ENCODE measurements at regions not wholly inside any gene's neighbourhood (a gene's known extent, or its start where the extent isn't known, plus 50 kb on each side); places are given as distances from the start of the nearest gene placed in this dataset.

- TF ChIP-seq, protein P1, sequence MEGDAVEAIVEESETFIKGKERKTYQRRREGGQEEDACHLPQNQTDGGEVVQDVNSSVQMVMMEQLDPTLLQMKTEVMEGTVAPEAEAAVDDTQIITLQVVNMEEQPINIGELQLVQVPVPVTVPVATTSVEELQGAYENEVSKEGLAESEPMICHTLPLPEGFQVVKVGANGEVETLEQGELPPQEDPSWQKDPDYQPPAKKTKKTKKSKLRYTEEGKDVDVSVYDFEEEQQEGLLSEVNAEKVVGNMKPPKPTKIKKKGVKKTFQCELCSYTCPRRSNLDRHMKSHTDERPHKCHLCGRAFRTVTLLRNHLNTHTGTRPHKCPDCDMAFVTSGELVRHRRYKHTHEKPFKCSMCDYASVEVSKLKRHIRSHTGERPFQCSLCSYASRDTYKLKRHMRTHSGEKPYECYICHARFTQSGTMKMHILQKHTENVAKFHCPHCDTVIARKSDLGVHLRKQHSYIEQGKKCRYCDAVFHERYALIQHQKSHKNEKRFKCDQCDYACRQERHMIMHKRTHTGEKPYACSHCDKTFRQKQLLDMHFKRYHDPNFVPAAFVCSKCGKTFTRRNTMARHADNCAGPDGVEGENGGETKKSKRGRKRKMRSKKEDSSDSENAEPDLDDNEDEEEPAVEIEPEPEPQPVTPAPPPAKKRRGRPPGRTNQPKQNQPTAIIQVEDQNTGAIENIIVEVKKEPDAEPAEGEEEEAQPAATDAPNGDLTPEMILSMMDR (IDR thresholded peaks at IDR 0.05): no peak
- TF ChIP-seq POLR2A (IDR thresholded peaks at IDR 0.05): no peak
These were observed 159.9 kb downstream of the USP12 start for GRCh38 chr13:27011661-27012060.

Data from adrenal gland (tissue), 5 donors.